ENCODE measurements at regions not wholly inside any gene's neighbourhood (a gene's known extent, or its start where the extent isn't known, plus 50 kb on each side); places are given as distances from the start of the nearest gene placed in this dataset.
A peak's percentile ranks its signal among the peaks of the same experiment; 100 is the strongest.

GRCh38 chr9:16203729-16204573 lies 651.1 kb downstream of the CCDC171 start:
- FAIRE-seq = no peak

GRCh38 chr9:16205455-16205854 lies 652.6 kb downstream of the CCDC171 start:
- FAIRE-seq = no peak

- FAIRE-seq = no peak
These were observed 653.7 kb downstream of the CCDC171 start for GRCh38 chr9:16206518-16206917.

- no peak for FAIRE-seq
These were observed 654.3 kb downstream of the CCDC171 start for GRCh38 chr9:16207161-16207560.

- no peak for FAIRE-seq
These were observed 657.6 kb downstream of the CCDC171 start for GRCh38 chr9:16210440-16210839.

- FAIRE-seq = no peak
These were observed 658.5 kb downstream of the BNC2 start for GRCh38 chr9:16211946-16212345.

- FAIRE-seq = peak; percentile 4
These were observed 656.5 kb downstream of the BNC2 start for GRCh38 chr9:16213781-16214515.

- FAIRE-seq = peak; percentile 15
These were observed 655.7 kb downstream of the BNC2 start for GRCh38 chr9:16214677-16215352.

- FAIRE-seq = no peak
These were observed 655.2 kb downstream of the BNC2 start for GRCh38 chr9:16215353-16215680.

- no peak for FAIRE-seq
These were observed 652.3 kb downstream of the BNC2 start for GRCh38 chr9:16217943-16218701.

- no peak for FAIRE-seq
These were observed 649.1 kb downstream of the BNC2 start for GRCh38 chr9:16221366-16221765.

- FAIRE-seq = peak; percentile 50
These were observed 648.5 kb downstream of the BNC2 start for GRCh38 chr9:16221822-16222547.

GRCh38 chr9:16223074-16223871 lies 647.2 kb downstream of the BNC2 start:
- no peak for FAIRE-seq

- no peak for FAIRE-seq
These were observed 639.7 kb downstream of the BNC2 start for GRCh38 chr9:16230731-16231130.

GRCh38 chr9:16236311-16236710 lies 634.2 kb downstream of the BNC2 start:
- peak; percentile 98 for FAIRE-seq

- peak; percentile 66 for FAIRE-seq
These were observed 633.6 kb downstream of the BNC2 start for GRCh38 chr9:16236882-16237281.

GRCh38 chr9:16238623-16239138 lies 631.8 kb downstream of the BNC2 start:
- FAIRE-seq = no peak

- FAIRE-seq = no peak
These were observed 629.2 kb downstream of the BNC2 start for GRCh38 chr9:16241231-16241630.

GRCh38 chr9:16243798-16244197 lies 626.7 kb downstream of the BNC2 start:
- FAIRE-seq = no peak

GRCh38 chr9:16245756-16246440 lies 624.6 kb downstream of the BNC2 start:
- FAIRE-seq = no peak
